ENCODE measurements at regions not wholly inside any gene's neighbourhood (a gene's known extent, or its start where the extent isn't known, plus 50 kb on each side); places are given as distances from the start of the nearest gene placed in this dataset.

- no peak for TF ChIP-seq JUN (CRISPR knock-in tag; IDR thresholded peaks at IDR 0.05)
- TF ChIP-seq CTCF (IDR thresholded peaks at IDR 0.05) = no peak
- no peak for TF ChIP-seq STAT6 (CRISPR knock-in tag; conservative IDR thresholded peaks at IDR 0.05; ENCODE audit: low read depth)
- no peak for TF ChIP-seq TCF7 (CRISPR knock-in tag; IDR thresholded peaks at IDR 0.05; ENCODE audit: low read depth)
- TF ChIP-seq NR2C2 (CRISPR knock-in tag; IDR thresholded peaks at IDR 0.05) = no peak
Measured at GRCh38 chr16:65751622-65752521, 614.6 kb upstream of the CDH5 start.

All from WTC11 (cell line).